HG02852 (cell line): ENCODE measurements at regions not wholly inside any gene's neighbourhood (a gene's known extent, or its start where the extent isn't known, plus 50 kb on each side); places are given as distances from the start of the nearest gene placed in this dataset.

Experiments
- ATAC-seq: cut with Tn5 transposase; IDR thresholded peaks from one replicate; pipeline ENCODE4 v1.9.1; 2021; ENCODE audit warnings: mild to moderate bottlenecking, moderate library complexity; ENCODE audit not compliant: unreplicated experiment

GRCh38 chr6:91633374-91634111 lies 1046.7 kb upstream of the MAP3K7 start:
- ATAC-seq = no peak

GRCh38 chr6:91632308-91632707 lies 1045.4 kb upstream of the MAP3K7 start:
- no peak for ATAC-seq

DNA sequence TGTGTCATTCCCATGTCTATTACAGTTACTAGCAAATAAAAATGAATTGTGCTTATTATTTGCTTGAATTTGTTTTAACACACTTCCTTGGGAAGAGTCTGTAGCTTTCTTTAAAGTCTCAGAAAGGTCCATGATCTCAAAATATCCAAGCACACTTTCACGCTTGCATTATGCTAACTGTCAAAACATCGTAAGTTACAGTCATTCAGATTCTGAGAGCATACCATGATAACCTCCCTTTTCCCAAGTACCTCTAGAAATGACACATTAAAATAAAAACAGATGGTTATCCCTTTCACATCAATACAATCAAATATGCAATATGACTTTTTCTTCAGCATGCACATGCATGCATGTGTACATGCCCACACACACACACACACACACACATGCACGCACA lies 1044.4 kb upstream of the MAP3K7 start:
- ATAC-seq = no peak

DNA sequence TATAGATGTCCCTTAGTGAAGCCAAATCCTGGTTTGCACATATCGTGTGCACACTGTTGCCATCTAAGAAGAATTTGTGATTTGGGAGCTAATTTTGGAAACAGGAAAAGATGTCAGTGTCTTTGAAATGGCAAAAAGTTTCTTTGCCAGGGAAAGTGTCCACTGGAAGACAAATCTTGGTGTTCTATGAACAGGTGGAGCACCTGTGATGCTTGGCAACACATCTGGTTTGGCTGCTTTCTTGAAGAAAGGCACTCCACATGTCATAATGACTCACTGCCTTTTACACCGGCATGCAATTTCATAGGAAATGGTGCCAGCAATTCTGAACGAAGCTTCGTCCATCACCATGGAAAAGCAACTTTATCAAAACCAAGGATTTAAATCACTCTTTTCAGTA lies 1040.0 kb upstream of the MAP3K7 start:
- ATAC-seq = no peak

GRCh38 chr6:91613481-91613880 lies 1026.6 kb upstream of the MAP3K7 start:
- ATAC-seq = no peak

- ATAC-seq = no peak
Observed at GRCh38 chr6:91611190-91611589, 1024.3 kb upstream of the MAP3K7 start.

GRCh38 chr6:91608428-91608827 lies 1021.6 kb upstream of the MAP3K7 start:
- ATAC-seq = no peak

DNA sequence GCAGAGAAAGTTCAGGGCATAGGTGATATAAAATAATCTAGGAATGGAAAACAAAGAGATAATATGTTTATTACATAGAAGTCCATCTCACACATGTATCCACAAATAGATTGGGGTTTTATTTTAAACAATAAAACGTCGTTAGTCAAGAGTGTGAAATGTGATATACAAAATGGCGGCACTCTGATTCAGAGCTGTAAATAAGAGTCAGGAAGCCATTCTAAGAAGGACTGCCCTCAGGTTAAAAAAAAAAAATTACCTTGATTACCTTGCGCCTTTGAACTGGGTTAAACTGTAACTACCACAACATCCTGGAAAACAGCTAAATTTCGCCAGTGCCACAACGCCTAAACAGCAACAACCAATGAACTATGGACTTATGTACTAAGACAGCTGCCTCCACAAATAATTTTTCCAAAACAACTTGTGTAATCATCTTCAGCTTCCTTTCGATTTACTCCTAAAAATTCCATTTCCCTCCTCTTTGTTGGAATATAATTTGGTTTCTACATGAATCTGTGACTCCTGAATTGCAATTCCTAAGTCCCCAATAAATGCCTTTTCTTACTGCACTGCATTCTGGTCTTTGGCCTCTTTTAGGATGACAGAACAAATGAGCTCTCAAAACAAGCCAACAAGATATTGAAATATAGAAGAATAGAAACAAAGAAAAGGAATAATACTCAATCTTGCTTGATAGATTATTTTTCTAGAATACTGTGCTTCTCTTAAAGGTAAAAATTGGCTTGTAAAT lies 1019.5 kb upstream of the MAP3K7 start:
- ATAC-seq = no peak

DNA sequence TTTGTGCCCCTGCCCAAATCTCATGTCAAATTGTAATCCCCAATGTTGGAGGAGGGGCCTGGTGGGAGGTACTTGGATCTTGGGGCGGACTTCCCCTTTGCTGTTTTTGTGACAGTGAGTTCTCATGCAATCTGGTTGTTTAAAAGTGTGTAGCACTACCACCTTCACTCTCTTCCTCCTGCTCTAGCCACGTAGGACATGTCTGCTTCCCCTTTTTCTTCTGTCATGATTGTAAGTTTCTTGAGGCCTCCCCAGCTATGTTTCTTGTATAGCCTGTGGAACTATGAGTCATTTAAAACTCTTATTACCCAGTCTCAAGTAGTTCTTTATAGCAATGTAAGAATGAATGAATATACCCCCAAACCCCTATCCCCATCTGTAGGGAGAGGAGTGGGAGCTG lies 1013.7 kb upstream of the MAP3K7 start:
- ATAC-seq = peak; percentile 43

DNA sequence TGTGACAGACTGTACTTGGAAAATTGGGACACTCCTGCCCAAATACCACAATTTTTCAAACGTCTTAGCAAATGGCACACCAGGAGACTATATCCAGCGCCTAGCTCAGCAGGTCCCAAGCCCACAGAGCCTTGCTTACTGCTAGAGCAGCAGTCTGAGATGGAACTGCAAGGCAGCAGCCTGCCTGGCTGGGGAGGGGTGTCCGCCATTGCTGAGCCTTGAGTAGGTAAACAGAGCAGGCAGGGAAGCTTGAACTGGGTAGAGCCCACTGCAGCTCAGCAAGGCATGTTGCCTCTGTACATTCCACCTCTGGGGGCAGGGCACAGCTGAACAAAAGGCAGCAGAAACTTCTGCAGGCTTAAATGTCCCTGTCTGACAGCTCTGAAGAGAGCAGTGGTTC lies 1003.3 kb upstream of the MAP3K7 start:
- no peak for ATAC-seq

DNA sequence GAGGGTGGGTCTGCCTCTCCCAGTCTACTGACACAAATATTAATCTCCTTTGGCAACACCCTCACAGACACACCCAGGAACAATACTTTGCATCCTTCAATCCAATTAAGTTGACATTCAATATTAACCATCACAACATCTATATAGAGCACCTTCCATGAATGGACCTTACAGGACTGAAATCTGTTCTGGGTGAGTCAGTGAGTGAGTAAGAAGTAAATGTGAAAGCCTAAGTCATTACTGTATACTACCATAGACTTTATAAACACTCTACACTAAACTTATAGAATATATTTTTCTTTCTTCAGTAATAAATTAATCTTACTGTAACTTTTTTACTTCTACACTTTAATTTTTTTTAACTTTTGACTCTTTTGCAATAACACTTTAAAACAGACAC lies 993.8 kb upstream of the MAP3K7 start:
- ATAC-seq = no peak

DNA sequence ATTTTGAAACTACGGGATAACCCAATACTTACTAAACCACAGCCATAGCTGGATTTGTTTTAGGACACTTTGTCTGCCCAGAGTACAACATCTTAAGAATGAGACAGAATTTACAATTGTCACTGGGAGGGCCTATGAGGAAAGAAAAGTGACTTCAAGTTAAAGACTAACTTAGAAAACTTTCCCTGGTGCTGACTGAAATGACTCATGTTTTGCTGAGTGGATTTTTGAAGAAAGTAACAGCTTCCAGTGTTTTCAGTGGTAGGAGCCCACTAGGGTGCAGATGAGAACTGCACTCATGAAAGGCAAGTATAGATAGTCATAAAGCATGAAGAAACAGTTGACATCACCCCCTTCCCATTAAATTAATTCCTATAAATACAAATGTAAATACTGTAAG lies 988.2 kb upstream of the MAP3K7 start:
- peak; percentile 78 for ATAC-seq

- ATAC-seq = no peak
Observed at GRCh38 chr6:91573826-91574416, 987.0 kb upstream of the MAP3K7 start.

GRCh38 chr6:91572878-91573277 lies 986.0 kb upstream of the MAP3K7 start:
- no peak for ATAC-seq

DNA sequence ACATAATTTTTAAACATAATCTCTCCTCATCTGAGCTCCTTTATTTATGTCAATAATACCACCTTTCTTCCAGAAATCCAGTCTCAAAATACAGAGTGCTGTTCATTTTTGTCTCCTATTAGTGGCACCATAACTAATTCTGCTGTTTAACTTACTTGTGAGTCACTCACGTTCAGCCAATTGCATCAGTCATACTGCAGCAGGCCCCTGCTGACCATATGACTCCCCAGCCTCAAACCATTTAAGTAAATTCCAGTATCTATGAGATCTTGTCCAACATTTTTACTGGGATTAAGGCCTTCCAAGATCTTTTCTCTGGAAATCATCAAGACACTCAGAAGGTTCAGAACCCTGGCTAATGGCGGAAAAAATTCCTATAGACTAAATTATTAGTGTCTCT lies 982.2 kb upstream of the MAP3K7 start:
- no peak for ATAC-seq

- ATAC-seq = no peak
Observed at GRCh38 chr6:91566467-91566866, 979.6 kb upstream of the MAP3K7 start.

- ATAC-seq = no peak
Observed at GRCh38 chr6:91565207-91565606, 978.3 kb upstream of the MAP3K7 start.

DNA sequence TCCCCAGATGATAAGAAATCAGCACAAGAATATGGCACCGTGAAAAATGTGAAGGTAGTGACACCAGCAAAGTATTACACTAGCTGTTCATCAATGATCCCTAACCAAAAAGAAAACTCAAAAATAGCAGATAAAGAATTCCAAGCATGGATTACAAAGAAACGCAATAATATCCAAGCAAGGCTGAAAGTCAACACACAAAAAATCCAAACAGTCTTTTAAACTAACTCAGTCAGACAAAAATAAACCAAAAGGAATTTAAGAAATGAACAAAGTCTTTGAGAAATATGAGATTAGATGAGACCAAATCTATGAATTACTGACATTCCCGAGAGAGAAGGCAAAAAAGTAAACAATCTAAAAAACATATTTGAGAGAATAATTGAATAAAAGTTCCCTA lies 976.1 kb upstream of the MAP3K7 start:
- no peak for ATAC-seq

DNA sequence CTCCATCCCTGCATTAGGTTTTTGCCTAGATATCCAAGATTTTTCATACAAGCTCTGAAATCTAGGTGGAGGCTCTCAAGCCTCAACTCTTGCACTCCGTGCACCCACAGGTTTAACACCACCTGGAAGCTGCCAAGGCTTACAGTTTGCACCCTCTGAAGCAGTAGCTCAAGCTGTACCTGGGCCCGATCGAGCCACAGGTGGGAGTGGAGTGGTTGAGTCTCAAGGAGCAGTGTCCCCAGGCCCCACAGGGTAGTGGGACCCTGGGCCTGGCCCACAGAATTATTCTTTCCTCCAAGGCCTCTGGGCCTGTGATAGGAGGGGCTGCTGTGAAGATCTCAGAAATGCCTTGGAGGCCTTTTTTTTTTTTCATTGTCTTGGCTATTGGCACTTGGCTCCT lies 973.5 kb upstream of the MAP3K7 start:
- ATAC-seq = no peak

DNA sequence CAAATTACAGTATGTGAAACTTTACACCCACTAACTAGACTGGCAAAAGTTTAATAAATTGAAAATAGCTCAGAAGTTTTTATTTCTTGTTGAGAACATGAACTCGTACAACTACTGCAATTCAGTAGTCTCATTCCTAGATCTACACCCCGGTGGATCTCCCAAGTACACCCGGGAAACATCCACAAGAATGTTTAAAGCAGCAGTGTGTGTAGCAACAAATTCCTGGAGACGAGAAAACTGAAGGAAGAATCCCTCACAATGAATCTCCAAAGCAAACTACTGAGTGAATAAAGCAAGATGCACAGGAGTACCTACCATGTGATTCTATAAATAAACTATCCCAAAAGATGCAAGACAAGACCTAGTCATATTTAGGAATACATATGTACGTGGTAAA lies 954.0 kb upstream of the MAP3K7 start:
- ATAC-seq = no peak

GRCh38 chr6:91539456-91539855 lies 952.6 kb upstream of the MAP3K7 start:
- ATAC-seq = no peak

- ATAC-seq = no peak
Observed at GRCh38 chr6:91538622-91539021, 951.8 kb upstream of the MAP3K7 start.
